IPS-NIHi7 (cell line): ENCODE measurements at regions not wholly inside any gene's neighbourhood (a gene's known extent, or its start where the extent isn't known, plus 50 kb on each side); places are given as distances from the start of the nearest gene placed in this dataset.
A peak's percentile ranks its signal among the peaks of the same experiment; 100 is the strongest.

Experiments used
- DNase-seq: peaks from one replicate; pipeline ENCODE4 v3.0.0; 2012; ENCODE audit warnings: mixed read lengths; ENCODE audit errors: extremely low spot score

DNA sequence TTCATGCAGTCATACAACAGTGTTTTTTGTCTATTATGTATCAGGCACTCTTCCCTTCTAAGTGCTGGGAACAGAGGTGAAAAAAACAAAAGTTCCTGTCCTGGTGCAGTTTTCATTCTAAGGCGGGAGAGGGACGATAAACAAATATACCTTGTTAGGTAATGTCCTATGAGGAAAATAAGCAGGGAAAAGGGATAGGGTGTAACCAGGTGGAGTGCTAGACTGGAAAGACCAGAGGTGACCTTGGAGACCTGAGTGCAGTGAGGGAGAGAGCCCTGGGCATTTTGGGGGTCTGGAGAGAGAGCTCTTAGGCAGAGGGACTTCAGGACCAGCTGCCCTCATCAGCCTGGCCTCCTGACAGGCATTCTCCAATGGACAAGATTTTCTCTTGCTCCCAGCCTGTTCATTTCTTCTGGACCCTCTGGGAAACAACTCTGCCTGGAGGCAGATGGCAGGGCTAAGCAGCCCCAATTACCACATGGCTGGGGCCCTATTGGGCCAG, 97.2 kb upstream of the TJP1 start:
- no peak for DNase-seq

DNA sequence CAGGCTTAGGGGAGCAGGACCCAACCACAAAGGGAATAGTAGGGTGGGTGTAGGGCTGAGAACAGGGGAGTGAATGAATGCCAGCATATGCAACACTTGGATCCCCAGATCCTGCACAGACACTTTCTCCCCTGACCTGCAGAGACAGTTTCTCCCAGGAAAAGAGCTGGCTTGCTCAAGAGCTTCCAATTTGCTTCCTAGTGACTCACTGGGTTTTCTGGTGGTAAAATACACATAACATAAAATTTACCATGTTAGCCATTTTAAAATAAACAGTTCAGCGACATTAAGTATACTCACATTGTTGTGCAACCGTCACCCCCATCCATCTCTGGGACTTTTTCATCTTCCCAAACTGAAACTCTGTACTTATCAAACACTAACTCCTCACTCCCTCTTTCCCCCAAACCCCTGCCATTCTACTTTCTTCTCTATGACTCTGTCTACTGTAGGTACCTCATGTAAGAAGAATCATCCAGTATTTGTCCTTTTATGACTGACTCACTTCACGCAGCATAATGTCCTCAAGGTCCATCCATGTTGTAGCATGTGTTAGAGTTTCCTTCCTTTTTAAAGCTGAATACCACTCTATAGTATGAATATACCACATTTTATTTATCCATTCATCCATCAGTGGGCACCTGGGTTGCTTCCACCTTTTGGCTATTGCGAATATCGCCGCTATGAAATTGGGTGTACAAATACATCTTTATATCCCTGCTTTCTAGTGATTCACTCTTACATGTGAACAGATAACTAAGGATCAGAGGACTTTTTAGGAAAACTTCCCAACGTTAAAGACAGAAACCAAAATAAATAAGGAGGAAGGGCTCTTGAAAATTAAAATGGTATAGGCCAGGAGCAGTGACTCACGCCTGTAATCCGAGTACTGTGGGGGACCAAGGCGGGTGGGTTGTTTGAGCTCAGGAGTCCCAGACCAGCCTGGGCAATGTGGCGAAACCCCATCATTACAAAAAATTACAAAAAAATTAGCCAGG, 95.6 kb upstream of the TJP1 start:
- DNase-seq = no peak

DNA sequence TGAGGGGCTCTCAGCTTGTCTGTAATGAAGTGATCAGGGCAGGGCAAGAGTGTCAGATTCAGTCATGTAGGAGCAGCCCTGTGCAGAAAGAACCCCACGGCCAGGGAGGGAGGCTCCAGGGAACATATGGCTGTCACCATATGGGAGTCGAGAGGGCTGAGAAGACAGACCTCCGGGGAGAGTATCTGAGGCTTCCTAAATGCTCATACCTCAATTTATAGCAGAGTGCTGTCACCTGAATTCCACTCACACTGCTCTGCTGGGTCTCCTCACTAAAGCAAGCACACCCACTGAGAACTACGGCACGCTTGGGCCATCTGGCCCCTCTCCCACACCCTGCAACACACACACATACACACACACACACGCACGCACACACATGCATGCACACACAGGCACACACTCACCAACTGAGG, 92.3 kb upstream of the TJP1 start:
- no peak for DNase-seq

DNA sequence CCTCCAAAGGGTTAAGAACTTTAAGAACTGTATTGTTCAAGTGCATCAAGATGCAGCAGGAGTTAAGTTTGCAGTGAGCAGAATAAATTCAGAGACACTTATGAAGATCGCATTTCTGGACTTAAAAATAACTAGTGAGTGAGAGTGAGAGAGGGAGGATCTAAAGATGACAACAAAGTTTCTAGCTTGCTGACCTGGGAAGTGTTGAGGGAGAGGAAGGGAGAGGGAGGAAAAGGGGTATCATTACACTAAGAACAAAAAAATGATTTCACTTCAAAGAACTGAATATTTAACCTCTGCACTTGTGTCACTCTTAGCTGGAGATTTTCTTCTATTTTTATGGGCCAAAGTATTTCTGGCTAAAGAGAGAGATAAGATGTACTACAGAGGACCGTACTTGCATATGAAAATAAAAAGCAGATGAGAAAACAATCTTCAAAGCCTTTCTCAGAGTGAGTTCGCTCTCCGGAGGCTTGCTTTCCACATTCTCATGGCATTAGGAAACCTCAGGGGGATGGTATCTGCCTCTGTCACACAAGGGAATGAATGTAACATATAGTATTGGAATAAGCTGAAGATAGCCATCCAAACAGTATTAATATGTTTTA, 91.4 kb upstream of the TJP1 start:
- DNase-seq = no peak

DNA sequence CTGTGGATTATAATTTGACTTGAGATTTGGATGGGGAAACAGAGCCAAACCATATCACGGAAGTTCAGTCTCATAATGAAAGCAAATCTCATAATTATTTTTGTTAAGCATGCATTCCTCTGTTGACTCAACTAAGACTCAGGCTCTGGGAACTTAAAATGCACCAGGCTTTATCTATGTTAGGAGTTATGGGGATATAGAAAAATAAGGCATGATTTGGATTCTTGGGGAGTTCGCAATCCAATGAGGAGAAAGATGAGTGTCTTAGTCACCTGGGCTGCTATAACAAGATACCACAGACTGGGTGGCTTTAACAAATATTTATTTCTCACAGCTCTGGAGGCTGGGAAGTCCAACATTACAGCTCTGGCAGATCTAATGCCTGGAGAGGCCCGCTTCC, 89.4 kb upstream of the TJP1 start:
- no peak for DNase-seq

DNA sequence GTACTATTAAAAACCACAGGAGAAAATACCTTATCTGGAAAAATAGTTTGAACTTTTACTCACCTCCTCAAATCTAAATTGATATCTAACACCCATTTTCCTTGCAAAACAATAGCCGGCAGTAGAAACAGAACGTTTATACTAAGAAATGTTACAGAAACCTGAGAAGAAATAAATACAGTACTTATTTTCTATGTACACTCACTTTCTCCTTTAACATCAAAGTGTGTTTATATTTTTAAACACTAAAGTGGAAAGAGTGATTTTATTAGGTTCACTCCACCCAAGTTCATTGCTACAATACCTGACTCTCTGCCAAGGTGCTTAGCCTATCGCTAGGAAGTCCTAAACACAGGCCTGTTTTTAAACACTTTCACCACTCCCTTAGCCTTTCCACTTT, 87.8 kb upstream of the TJP1 start:
- no peak for DNase-seq

DNA sequence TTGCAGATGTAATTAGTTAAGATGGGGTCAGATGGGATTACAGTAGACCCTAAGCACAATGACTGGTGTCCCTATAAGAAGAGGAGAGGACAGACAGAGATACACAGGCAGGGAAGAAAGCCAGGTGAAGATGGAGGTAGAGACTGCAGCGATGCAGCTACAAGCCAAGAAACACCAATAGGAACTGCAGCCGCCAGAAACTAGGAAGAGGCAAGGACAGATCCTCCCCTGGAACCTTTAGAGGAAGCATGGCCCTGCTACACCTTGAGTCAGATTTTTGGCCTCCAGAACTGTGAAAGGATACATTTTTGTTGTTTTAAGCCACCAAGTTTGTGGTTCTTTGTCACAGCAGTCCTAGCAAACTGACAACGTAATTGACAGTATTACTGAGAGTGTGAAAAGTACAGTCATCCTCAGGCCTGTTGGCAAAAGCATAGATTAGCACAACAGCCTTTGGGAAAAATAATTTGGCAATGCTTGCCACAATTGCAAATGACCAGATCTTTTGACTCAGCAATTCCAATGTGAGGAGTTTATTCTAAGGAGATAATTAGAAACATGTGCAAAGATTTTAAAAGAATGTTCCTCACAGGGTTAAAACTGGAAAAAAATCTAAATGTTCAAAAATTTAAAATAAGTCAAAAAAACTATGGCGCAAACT, 82.6 kb upstream of the TJP1 start:
- no peak for DNase-seq

DNA sequence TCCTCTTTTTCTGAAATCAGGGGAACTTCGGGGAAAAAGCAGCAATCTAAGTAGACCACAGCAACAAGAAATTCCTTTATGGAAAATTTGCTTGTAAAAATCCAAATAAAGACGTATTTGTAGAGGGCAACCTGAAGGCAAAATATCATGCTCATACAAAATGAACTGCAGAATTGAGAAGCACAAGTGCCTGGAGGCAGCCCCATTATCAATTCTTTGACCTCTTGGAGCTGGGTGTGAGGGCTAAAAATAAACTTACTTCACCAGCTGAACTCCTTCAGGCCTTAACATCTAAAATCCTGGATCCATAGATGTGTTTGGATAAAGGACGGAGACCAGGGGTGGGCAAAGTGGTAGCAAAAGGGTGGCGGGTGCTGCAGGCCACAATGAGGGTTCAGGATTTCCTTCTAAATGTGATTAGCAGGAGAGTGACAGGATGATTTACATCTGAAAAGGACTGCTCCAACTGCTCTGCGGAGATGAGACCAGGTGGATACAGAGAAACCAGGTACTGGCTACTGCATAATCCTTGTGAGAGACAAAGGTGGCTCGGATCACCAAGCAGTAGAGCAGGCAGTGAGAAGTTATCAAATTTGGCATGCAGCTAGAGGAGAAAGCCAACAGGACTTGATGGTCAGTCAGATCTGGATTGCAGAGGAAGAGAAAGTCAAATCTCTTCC, 81.7 kb upstream of the TJP1 start:
- DNase-seq = peak; percentile 50

DNA sequence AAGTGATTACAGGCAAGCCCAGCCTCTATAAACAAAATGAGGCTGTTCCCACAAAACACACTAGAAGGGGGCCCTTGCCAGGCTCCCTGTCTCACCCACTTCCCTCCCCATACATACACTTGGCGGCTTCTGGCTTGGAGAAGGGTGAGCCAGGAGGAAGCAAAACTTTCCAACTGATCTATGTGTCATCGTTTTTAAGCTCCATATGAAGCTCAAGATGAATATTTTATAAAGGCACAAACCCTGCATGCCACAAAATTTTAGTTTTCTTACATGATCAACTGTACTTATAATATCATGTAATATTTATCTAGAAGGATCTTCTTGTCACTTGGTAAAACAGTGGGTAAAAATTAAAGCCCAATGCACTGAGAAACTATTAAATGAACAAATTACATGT, 80.8 kb upstream of the TJP1 start:
- DNase-seq = no peak

DNA sequence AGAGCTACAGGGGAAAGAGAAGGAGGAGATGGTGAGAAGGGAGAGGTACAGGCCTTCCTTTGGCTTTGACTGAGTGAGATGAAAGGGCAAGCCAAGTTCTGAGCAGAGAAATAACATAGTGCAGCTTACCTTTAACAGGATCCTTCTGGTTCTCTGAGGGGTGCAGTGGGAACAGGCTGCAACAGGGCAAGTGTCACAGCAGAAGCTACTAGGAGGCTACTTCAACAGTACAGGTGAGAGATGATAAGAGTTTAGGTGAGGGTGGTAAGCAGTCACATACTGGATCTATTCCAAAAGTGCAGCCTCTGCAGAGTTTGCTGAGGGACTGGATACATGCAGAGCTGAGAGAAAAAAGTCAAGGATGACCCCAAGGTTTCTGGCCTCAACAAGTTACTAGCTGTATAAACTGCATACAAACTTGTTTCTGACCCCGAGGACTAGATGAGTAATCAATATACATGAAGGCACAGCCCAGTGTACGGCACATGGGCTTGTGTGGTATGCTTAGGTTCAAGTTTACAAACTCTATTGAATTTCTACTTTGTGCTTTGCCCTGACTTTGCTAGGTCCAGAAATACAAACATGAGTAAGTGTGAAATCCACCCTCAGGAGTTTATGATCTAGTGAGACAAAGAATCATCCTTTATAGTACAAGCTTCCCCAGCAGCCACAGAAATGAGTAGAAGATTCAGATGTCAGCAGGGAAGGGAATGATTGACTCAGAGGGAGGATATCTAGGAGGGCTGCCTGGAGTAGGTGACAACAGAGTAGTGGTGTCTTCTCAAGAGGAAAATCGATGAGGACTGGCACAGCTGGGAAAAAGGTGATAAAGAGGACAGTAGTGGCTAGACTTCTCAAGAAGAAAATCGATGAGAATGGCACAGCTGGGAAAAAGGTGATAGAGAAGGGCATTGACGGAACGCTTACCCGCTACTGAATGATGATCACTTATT, 78.2 kb upstream of the TJP1 start:
- DNase-seq = no peak

DNA sequence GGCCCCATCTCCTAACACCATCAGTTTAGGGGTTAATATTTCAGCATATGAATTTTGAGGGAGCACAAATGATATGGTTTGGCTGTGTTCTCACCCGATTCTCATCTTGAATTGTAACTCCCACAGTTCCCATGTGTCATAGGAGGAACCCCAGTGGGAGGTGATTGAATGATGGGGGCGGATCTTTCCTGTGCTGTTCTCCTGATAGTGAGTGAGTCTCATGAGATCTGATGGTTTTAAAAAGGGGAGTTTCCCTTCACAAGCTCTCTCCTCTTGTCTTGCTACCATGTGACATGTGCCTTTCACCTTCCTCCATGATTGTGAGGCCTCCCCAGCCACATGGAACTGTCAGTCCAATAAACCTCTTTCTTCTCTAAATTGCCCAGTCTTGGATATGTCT, 73.8 kb upstream of the TJP1 start:
- DNase-seq = no peak

DNA sequence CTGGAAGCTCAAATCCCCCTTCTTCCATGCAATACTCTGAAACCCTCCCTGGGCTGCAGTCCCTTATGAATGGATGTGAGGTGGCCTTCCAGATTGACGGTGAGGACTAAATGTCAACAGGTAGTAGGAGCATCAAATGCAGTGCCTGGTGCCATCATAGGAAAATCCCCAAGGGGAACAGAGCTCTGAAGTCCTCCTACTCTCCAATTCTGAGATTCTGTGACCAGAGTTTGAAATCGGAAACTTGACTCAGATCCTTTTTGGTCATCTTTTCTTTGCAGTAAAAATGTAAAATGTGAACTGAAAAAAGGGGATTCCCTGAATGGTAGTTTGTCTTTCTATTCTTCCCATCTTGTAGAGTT, 68.8 kb upstream of the TJP1 start:
- DNase-seq = no peak

DNA sequence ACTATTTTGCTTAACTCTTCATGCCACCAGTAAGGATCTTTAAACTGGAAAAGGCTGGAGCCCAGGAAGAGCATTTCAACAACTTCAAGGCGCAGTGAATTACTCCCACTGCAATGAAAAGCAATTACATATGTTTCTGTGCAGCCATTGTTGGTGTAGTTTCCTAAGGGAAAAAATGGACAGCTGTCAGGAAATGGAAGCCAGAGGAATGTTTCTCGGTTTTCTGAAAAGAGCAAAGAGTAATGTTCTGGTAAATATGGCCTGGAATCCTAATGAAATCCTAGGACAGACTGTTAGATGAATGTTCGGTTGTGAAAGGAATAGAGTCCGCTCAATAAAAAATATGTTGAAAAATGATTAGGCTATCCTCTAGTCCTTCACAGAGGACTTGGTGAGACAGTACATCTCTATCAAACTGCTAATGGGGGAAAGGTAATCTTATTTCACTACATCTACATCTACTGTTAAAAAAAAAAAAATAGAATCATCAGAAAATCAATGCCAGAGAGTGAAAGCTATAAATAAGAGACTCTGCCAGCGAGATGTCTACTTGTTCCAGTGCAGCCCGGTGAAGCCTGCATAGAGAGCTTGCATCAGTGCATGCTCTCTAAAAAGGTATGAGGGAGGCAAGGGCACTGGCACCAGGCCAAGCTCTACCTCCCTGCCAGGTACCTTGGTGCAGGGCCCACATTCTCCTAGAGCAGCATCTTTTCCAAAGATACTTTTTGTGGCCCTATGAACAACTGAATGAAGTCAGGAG, 68.2 kb upstream of the TJP1 start:
- DNase-seq = no peak

DNA sequence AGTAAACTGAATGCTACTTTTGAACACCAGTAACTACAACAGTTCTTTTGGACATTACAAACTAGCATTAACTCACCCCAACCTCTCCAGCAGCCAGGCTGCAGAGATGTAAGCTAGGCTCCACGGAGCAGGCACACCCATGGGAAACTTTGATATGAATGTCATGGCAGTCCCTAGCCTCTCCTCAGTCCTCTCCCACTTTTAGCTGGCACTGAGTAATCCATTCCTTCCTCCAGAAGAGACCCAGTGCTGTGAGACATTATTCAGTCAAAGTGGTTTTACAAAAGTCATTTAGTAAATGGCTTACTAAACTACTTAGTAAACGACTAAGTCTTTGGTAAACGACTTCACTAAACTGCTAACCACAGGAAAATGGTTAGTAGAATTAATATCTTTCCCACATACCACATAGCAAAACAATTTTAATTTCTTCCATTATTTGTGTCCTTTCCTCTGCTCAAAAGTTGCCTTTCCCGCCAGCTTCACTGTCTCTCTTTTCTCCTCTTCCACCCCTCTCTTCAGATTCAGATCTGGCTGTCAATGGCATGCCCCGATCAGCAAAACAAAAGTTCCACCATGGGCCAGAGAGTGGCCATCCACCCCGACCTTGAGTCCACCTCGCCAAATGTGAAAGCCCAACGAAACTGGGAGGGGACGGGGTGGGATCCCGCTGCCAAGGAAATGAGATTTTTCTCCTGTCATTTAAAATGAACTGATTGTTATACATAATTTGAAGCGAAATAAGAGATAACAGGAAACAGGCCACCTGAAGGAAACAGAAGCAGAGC, 67.5 kb upstream of the TJP1 start:
- DNase-seq = peak; percentile 47

DNA sequence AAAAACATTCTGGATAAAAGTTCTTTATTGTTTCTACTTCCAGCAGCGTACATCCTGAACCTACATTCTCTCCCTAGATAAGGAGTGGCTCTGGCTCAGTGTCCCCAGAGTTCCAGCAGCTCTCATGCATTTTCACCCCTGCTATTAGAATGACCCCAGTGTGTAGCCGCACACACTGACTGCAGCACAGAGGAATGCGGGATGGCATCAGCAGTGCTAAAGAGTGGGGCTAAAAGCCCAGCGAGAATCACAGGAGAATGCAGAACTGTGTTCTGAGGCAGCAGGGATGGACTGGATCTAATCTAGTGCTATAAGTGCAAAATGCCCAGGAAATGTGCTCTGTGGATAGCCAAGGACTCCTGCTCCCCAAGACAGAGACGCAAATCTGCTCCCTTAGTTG, 66.4 kb upstream of the TJP1 start:
- DNase-seq = peak; percentile 58

DNA sequence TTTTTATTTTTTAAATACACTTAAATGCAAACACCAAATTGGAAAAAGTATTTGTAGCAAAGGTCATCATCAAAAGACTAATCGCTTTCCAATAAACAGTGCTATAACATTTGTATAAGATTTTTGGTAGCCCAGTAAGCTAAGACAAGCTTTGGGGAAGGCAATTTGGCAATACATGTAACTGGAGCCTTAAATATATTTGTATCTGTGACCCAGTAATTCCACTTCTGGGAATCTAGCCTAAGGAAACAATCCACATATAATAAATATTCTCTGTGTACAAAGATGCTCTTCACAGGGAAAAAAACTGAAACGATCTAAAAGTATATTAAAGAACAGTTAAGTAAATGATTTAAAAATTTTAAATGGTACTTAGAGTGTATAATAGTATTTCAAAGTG, 65.5 kb upstream of the TJP1 start:
- no peak for DNase-seq

DNA sequence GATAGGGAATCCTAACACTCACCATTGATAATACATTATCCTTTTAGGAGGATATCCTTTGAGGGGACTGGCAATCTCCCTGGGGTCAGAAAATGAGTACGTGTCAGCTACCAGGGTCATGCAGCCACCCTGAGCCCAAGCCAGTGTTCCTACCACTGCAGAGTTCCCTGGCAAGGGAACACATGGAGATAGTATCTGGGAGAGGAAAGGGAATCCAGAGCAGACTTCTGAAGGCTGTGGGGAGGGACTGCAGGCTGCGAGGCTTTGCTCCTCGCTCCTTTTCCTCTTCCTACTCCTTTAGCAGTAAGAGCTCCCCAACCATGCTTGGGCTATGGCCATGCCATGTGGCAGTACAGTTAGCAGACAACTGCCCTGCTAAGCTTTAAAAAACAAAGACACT, 62.9 kb upstream of the TJP1 start:
- DNase-seq = no peak

DNA sequence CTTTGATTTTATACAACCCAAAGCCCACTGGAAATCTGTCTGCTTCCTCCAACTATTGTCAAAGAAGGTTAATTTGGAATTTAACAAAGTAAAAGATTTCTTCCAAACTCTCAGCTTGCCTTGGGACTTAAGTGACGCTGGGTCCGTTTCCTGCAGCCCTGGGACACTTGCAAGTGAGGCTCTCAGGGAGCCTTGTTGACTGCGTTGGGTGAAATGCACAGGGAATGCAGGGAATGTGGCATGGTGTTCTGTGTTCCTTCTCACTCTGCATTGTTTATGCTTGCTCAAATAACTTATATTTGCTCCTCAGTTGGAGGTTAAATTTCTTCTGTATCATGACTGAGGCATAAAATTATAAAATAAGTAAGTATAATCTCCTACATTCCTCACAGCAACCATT, 60.9 kb upstream of the TJP1 start:
- peak; percentile 47 for DNase-seq

DNA sequence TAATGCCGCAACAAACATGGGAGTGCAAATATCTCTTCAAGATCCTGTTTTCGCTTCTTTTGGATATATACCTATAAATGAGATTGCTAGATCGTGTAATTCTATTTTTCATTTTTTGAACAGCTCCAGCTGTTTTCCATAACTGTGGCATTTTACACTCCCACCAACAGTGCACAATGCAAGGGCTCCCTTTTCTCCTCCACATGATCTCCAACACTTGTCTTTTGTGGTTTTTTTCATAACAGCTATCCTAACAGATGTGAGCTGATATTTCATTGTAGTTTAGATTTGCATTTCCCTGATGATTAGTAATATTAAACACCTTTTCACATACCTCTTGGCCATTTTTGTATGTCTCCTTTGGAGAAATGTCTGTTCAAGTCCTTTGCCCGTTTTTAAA, 58.6 kb upstream of the TJP1 start:
- DNase-seq = no peak
